ENCODE measurements at regions not wholly inside any gene's neighbourhood (a gene's known extent, or its start where the extent isn't known, plus 50 kb on each side); places are given as distances from the start of the nearest gene placed in this dataset.

- H3K9me3 ChIP-seq = no peaks in the 10 kb centered on the region
These were observed 95.4 kb downstream of the DHCR7 start for GRCh38 chr11:71352748-71353147.

DNA sequence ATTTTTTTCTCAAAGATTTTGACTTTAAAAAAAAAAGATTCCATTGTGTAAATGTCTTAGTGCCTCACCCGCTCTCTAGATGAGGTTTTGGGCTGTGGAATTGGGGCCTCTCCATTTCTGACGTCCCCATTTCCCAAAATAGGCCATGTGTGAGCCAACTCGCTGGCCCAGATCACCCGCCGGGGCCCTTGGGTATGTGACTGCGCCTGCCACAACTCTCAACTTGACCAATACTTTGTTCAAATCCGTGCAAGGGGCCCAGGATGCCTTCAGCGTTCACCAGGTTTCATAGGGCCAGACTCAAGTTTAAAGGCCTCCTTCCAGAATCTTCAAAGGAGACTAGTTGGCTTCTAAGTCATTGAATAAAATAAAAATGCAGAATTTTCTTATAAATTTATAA, 96.0 kb downstream of the DHCR7 start:
- no peaks in the 10 kb centered on the region for H3K36me3 ChIP-seq
- no peaks in the 10 kb centered on the region for H3K9me3 ChIP-seq
- no peaks in the 10 kb centered on the region for H3K4me1 ChIP-seq
- DNase-seq = no peak
- H3K27me3 ChIP-seq = no peaks in the 10 kb centered on the region
- intact Hi-C loops (cut with DNase I; ENCODE audit: low total_unique reads) = no loop called here
- no peak for TF ChIP-seq CTCF (IDR thresholded peaks at IDR 0.05)
- no peak for TF ChIP-seq POLR2A (IDR thresholded peaks at IDR 0.05)
- H3K27ac ChIP-seq = no peak overlapping the region
- no peak overlapping the region for H3K4me3 ChIP-seq

More at GRCh38 chr11:71352748-71353147, 95.4 kb downstream of the DHCR7 start:
- intact Hi-C loops (cut with DNase I; ENCODE audit: low total_unique reads) = no loop called here
- TF ChIP-seq CTCF (IDR thresholded peaks at IDR 0.05) (no peak), POLR2A (IDR thresholded peaks at IDR 0.05) (no peak)
- Histone ChIP-seq H3K36me3 (no peaks in the 10 kb centered on the region), H3K4me3 (no peak overlapping the region), H3K27me3 (no peaks in the 10 kb centered on the region), H3K4me1 (no peaks in the 10 kb centered on the region), H3K27ac (no peak overlapping the region)
- no peak for DNase-seq

GRCh38 chr11:71349627-71350026, 97.2 kb upstream of the SHANK2 start:
- H3K9me3 ChIP-seq = no peaks in the 10 kb centered on the region
- no peaks in the 10 kb centered on the region for H3K36me3 ChIP-seq
- no peaks in the 10 kb centered on the region for H3K27me3 ChIP-seq
- H3K27ac ChIP-seq = no peak overlapping the region
- H3K4me1 ChIP-seq = no peaks in the 10 kb centered on the region
- DNase-seq = no peak
- TF ChIP-seq CTCF (IDR thresholded peaks at IDR 0.05) (no peak), POLR2A (IDR thresholded peaks at IDR 0.05) (no peak)
- no peak overlapping the region for H3K4me3 ChIP-seq
- intact Hi-C loops (cut with DNase I; ENCODE audit: low total_unique reads) = no loop called here

DNA sequence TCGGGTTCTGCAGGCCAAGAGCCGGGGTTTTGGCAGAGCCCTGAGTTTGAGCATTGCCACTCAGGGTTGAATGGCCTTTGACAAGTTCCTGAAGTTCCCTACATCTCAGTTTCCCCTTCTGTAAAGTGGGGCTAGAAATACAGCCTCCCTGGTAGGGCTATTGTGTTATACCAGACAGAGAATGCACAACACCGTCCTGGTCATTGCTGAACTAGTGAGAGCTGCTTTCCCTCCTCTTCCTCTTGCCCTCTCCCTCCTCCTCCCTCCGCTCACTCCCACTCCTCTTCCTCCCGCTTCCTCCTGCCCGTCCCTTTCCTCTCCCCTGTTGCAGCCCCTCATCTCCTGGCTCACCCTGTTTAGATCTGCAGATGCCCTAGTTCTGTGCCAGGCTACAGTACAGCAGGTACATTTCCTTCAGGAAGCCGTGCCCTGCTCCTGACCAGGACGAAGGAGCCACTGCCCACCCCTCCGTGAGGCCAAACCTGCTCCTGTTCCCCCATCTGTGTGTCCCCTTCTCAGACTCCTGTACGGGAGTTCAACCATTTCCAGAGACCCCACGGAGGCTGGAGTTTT, 91.5 kb upstream of the SHANK2 start:
- TF ChIP-seq CTCF (IDR thresholded peaks at IDR 0.05) (no peak), POLR2A (IDR thresholded peaks at IDR 0.05) (no peak)
- Histone ChIP-seq H3K36me3 (no peaks in the 10 kb centered on the region), H3K4me3 (no peak overlapping the region), H3K4me1 (no peaks in the 10 kb centered on the region), H3K27me3 (no peaks in the 10 kb centered on the region), H3K27ac (no peak overlapping the region), H3K9me3 (no peaks in the 10 kb centered on the region)
- intact Hi-C loops (cut with DNase I; ENCODE audit: low total_unique reads) = no loop called here
- no peak for DNase-seq

DNA sequence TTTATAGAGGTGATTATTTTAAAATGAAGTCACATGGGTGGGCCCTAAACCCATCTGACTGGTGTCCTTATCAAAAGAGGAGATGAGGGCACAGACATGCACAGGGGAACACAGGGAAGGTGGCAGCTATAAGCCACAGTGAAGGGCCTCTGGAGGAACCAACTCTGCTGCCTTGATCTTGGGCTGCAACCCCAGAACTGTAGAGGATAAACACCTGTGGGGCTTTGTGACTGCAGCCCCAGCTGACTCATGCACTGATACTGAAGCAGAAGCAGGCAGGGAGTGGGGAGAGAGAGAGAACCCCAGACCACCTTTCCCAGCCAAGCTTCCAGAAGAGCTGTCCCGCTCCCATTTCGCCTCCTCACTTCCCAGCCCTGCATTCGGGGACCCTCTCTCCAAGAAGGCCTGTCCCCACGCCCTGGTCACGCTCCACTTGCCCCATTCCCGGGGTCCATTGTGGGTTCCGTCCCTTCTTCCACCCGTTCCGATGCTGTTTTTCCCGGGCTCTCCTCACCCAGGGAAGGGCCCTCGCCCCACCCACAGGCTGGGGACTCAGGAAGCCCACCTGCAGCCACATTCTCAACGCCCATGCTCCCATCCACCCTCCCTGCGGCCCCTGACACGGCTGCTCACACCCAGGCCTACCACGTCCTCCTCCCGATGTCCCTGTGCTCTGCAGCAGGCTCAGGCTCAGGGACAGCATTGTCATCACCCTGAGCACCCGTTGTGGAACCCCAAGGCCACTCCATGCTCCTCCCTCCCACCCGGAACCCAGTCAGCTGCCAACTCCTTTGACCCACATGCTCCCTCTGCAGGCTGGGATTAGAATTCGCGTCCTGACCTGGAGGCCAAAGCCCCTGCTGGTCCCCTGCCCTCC, 90.8 kb upstream of the SHANK2 start:
- Histone ChIP-seq H3K9me3 (no peaks in the 10 kb centered on the region), H3K4me3 (no peak overlapping the region), H3K27ac (no peak overlapping the region), H3K4me1 (no peaks in the 10 kb centered on the region), H3K36me3 (no peaks in the 10 kb centered on the region), H3K27me3 (no peaks in the 10 kb centered on the region)
- intact Hi-C loops (cut with DNase I; ENCODE audit: low total_unique reads) = no loop called here
- no peak for DNase-seq
- TF ChIP-seq POLR2A (IDR thresholded peaks at IDR 0.05) (no peak), CTCF (IDR thresholded peaks at IDR 0.05) (peak in 1 of 4 experiments; percentile 12)

All from uterus (tissue), 3 donors.